AG04449 (cell line): ENCODE measurements at regions not wholly inside any gene's neighbourhood (a gene's known extent, or its start where the extent isn't known, plus 50 kb on each side); places are given as distances from the start of the nearest gene placed in this dataset.

Experiments
- CTCF ChIA-PET: fragments of 350-600 bp; formaldehyde crosslinking; extraction: SDS; loops from one replicate; lab custom pipeline; 2021; ENCODE audit warnings: antibody characterized with exemption; lab: Yijun Ruan, JAX
- POLR2A ChIA-PET: fragments of 400-600, 350-600 bp; formaldehyde crosslinking; extraction: SDS; loops from one replicate; lab custom pipeline; 2020; ENCODE audit warnings: antibody characterized with exemption, inconsistent platforms; lab: Yijun Ruan, JAX
- DNase-seq: peaks from one replicate; pipeline ENCODE4 v3.0.0-alpha.2; 2010; ENCODE audit warnings: low read depth, low spot score
- H3K4me3 ChIP-seq: 2 replicates; pipeline ENCODE4 v1.5.1; 2011; ENCODE audit warnings: low read depth, mild to moderate bottlenecking, control low read depth, low read length
- TF ChIP-seq, protein P1 (sequence below): IDR thresholded peaks from one replicate; pipeline ENCODE4 v1.5.1; 2011; ENCODE audit warnings: mild to moderate bottlenecking, moderate library complexity, low read length, control low read depth, inconsistent platforms; ENCODE audit not compliant: insufficient read depth; ENCODE audit errors: missing control alignments

- H3K4me3 ChIP-seq, result peak overlapping the region; percentile 12
- ChIA-PET POLR2A (interaction anchor here (1.4 kb wide), 1 partner anchor 269 kb away, joined by 5 read pairs; no protein-coding TSS in a partner anchor), CTCF (interaction anchor here (1.1 to 5.4 kb wide), 5 partner anchors 14 to 269 kb away, joined by 3 to 84 read pairs (median 5); no protein-coding TSS in a partner anchor)
- TF ChIP-seq, protein P1, sequence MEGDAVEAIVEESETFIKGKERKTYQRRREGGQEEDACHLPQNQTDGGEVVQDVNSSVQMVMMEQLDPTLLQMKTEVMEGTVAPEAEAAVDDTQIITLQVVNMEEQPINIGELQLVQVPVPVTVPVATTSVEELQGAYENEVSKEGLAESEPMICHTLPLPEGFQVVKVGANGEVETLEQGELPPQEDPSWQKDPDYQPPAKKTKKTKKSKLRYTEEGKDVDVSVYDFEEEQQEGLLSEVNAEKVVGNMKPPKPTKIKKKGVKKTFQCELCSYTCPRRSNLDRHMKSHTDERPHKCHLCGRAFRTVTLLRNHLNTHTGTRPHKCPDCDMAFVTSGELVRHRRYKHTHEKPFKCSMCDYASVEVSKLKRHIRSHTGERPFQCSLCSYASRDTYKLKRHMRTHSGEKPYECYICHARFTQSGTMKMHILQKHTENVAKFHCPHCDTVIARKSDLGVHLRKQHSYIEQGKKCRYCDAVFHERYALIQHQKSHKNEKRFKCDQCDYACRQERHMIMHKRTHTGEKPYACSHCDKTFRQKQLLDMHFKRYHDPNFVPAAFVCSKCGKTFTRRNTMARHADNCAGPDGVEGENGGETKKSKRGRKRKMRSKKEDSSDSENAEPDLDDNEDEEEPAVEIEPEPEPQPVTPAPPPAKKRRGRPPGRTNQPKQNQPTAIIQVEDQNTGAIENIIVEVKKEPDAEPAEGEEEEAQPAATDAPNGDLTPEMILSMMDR, result no peak
- peak; percentile 92 for DNase-seq
Measured at GRCh38 chr4:184267673-184268583, 50.3 kb upstream of the ENPP6 start.
